ENCODE measurements at regions not wholly inside any gene's neighbourhood (a gene's known extent, or its start where the extent isn't known, plus 50 kb on each side); places are given as distances from the start of the nearest gene placed in this dataset.

DNA sequence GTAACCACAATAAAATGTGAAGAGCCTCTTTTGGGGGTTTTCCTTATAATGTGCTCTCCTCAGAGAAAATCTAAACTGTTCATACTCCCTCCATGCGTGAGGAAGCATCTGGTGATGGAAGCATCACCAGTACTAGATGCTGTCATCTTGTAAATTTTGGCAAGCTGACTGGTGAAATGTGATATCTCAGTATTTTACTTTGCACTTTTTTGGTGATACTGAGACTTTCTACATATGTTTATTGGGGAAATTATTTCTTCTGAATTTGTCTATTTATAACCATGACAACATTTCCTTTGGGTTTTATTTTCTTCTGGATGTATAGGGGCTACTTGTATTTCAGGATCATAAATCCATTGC lies 95.9 kb upstream of the DLGAP1 start:
- TF ChIP-seq, protein P1, sequence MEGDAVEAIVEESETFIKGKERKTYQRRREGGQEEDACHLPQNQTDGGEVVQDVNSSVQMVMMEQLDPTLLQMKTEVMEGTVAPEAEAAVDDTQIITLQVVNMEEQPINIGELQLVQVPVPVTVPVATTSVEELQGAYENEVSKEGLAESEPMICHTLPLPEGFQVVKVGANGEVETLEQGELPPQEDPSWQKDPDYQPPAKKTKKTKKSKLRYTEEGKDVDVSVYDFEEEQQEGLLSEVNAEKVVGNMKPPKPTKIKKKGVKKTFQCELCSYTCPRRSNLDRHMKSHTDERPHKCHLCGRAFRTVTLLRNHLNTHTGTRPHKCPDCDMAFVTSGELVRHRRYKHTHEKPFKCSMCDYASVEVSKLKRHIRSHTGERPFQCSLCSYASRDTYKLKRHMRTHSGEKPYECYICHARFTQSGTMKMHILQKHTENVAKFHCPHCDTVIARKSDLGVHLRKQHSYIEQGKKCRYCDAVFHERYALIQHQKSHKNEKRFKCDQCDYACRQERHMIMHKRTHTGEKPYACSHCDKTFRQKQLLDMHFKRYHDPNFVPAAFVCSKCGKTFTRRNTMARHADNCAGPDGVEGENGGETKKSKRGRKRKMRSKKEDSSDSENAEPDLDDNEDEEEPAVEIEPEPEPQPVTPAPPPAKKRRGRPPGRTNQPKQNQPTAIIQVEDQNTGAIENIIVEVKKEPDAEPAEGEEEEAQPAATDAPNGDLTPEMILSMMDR (conservative IDR thresholded peaks at IDR 0.05; ENCODE audit: low read length), result no peak
- TF ChIP-seq EZH2phosphoT487 (IDR thresholded peaks at IDR 0.05; ENCODE audit: borderline replicate concordance), result no peak
